Fibroblast of mammary gland (primary cell): ENCODE measurements at regions not wholly inside any gene's neighbourhood (a gene's known extent, or its start where the extent isn't known, plus 50 kb on each side); places are given as distances from the start of the nearest gene placed in this dataset.

Experiments used
- DNase-seq: peaks from one replicate; pipeline ENCODE4 v3.0.0-alpha.2; 2010; ENCODE audit warnings: low read depth
- H3K4me3 ChIP-seq: 2 replicates; pipeline ENCODE4 v1.5.1; 2011; ENCODE audit warnings: low read depth, mild to moderate bottlenecking, low read length, moderate library complexity; ENCODE audit not compliant: control insufficient read depth
- CTCF ChIP-seq: conservative IDR thresholded peaks from 2 replicates; pipeline ENCODE4 v1.5.1; 2011; ENCODE audit warnings: low read depth, low read length, inconsistent platforms; ENCODE audit not compliant: control insufficient read depth, insufficient read depth

GRCh38 chr4:17126321-17126966 lies 228.0 kb upstream of the LDB2 start:
- no peak for TF ChIP-seq CTCF
- no peak for DNase-seq
- no peak overlapping the region for H3K4me3 ChIP-seq

GRCh38 chr4:17124767-17125166 lies 226.3 kb upstream of the LDB2 start:
- TF ChIP-seq CTCF, result peak; percentile 27
- H3K4me3 ChIP-seq, result no peak overlapping the region
- no peak for DNase-seq

GRCh38 chr4:17120761-17121160 lies 222.3 kb upstream of the LDB2 start:
- no peak overlapping the region for H3K4me3 ChIP-seq
- TF ChIP-seq CTCF, result no peak
- DNase-seq, result peak; percentile 76

GRCh38 chr4:17117746-17118145 lies 219.3 kb upstream of the LDB2 start:
- no peak overlapping the region for H3K4me3 ChIP-seq
- no peak for DNase-seq
- no peak for TF ChIP-seq CTCF

- TF ChIP-seq CTCF, result no peak
- no peak overlapping the region for H3K4me3 ChIP-seq
- no peak for DNase-seq
Measured at GRCh38 chr4:17115583-17115982, 217.1 kb upstream of the LDB2 start.

GRCh38 chr4:17112292-17112659 lies 213.8 kb upstream of the LDB2 start:
- peak; percentile 68 for TF ChIP-seq CTCF
- H3K4me3 ChIP-seq, result no peak overlapping the region
- DNase-seq, result peak; percentile 33

GRCh38 chr4:17109126-17109525 lies 210.7 kb upstream of the LDB2 start:
- DNase-seq, result peak; percentile 48
- TF ChIP-seq CTCF, result no peak
- H3K4me3 ChIP-seq, result no peak overlapping the region
